GM21360 (cell line): ENCODE measurements at regions not wholly inside any gene's neighbourhood (a gene's known extent, or its start where the extent isn't known, plus 50 kb on each side); places are given as distances from the start of the nearest gene placed in this dataset.
"Not testable (repeated sequence)": the region's sequence is repeated elsewhere in the genome, so short reads cannot be mapped to it uniquely, and the experiment has no call there.

Source experiments
- ATAC-seq: cut with Tn5 transposase; IDR thresholded peaks from one replicate; pipeline ENCODE4 v1.9.1; 2021; ENCODE audit warnings: mild to moderate bottlenecking, moderate library complexity; ENCODE audit not compliant: unreplicated experiment

GRCh38 chr3:30418443-30418842 is 188.0 kb upstream of the TGFBR2 start:
- ATAC-seq = no peak

- no peak for ATAC-seq
Observed at GRCh38 chr3:30421266-30421665, 185.1 kb upstream of the TGFBR2 start.

- no peak for ATAC-seq
Observed at GRCh38 chr3:30426293-30426993, 180.0 kb upstream of the TGFBR2 start.

- no peak for ATAC-seq
Observed at GRCh38 chr3:30428251-30428650, 178.2 kb upstream of the TGFBR2 start.

GRCh38 chr3:30435861-30436331 is 170.5 kb upstream of the TGFBR2 start:
- no peak for ATAC-seq

- no peak for ATAC-seq
Observed at GRCh38 chr3:30437171-30437601, 169.2 kb upstream of the TGFBR2 start.

- no peak for ATAC-seq
Observed at GRCh38 chr3:30438126-30438525, 168.3 kb upstream of the TGFBR2 start.

- no peak for ATAC-seq
Observed at GRCh38 chr3:30439451-30440053, 166.8 kb upstream of the TGFBR2 start.

- no peak for ATAC-seq
Observed at GRCh38 chr3:30440147-30440604, 166.2 kb upstream of the TGFBR2 start.

- ATAC-seq = no peak
Observed at GRCh38 chr3:30440880-30441279, 165.5 kb upstream of the TGFBR2 start.

GRCh38 chr3:30443756-30444673 is 162.4 kb upstream of the TGFBR2 start:
- ATAC-seq = no peak

- no peak for ATAC-seq
Observed at GRCh38 chr3:30448450-30449289, 157.7 kb upstream of the TGFBR2 start.

GRCh38 chr3:30449290-30449632 is 157.1 kb upstream of the TGFBR2 start:
- no peak for ATAC-seq

GRCh38 chr3:30452446-30452845 is 154.0 kb upstream of the TGFBR2 start:
- no peak for ATAC-seq

- no peak for ATAC-seq
Observed at GRCh38 chr3:30453360-30454039, 152.9 kb upstream of the TGFBR2 start.

GRCh38 chr3:30454636-30455035 is 151.8 kb upstream of the TGFBR2 start:
- ATAC-seq = no peak

GRCh38 chr3:30455112-30455511 is 151.3 kb upstream of the TGFBR2 start:
- ATAC-seq = not testable (repeated sequence)

GRCh38 chr3:30455840-30456239 is 150.6 kb upstream of the TGFBR2 start:
- no peak for ATAC-seq

GRCh38 chr3:30456264-30456663 is 150.1 kb upstream of the TGFBR2 start:
- no peak for ATAC-seq

- ATAC-seq = no peak
Observed at GRCh38 chr3:30457081-30457480, 149.3 kb upstream of the TGFBR2 start.
